ENCODE measurements at regions not wholly inside any gene's neighbourhood (a gene's known extent, or its start where the extent isn't known, plus 50 kb on each side); places are given as distances from the start of the nearest gene placed in this dataset.

DNA sequence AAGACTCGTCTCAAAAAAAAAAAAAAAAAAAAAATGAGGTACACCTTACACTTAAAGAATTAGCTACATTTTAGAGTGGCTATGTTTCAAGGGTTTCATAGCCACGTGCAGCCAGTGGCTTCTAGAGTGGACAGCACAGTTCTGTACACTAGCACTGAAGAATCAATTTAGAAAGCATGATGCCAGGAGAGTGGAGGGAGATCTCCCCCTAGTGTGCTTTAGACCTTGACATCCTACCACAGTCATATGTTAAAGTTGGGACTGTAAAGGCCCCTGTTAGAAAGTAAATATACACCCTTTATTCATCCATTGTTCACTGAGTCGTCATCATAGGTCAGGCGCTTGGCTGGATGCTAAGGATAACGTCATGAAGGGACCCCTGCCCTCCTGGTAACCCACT is 179.4 kb downstream of the QDPR start:
- no peak overlapping the region for H3K4me3 ChIP-seq (ENCODE audit: low read depth, low read length)
- no peak for DNase-seq (ENCODE audit: low read depth)
- TF ChIP-seq, protein P1, sequence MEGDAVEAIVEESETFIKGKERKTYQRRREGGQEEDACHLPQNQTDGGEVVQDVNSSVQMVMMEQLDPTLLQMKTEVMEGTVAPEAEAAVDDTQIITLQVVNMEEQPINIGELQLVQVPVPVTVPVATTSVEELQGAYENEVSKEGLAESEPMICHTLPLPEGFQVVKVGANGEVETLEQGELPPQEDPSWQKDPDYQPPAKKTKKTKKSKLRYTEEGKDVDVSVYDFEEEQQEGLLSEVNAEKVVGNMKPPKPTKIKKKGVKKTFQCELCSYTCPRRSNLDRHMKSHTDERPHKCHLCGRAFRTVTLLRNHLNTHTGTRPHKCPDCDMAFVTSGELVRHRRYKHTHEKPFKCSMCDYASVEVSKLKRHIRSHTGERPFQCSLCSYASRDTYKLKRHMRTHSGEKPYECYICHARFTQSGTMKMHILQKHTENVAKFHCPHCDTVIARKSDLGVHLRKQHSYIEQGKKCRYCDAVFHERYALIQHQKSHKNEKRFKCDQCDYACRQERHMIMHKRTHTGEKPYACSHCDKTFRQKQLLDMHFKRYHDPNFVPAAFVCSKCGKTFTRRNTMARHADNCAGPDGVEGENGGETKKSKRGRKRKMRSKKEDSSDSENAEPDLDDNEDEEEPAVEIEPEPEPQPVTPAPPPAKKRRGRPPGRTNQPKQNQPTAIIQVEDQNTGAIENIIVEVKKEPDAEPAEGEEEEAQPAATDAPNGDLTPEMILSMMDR (IDR thresholded peaks at IDR 0.05; ENCODE audit: insufficient read depth, low read length) = no peak

DNA sequence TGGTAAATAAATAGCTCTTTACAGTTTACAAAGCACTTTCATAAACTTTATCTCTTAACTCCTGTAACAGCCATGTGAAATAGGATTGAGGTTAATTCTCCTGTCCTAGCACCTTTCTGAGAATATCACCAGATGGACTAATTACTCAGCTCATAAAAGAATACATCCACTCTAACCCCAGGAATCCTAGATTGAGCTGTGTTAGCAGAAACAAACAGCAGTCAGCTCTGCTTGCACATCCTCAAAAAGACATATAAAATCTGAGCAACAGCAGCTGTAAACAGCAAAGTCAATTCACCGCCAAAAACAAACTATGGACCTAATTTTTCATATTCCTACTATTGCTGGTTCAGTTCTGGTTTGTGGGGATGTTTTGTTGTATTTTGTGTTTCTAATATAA is 182.8 kb downstream of the QDPR start:
- H3K4me3 ChIP-seq (ENCODE audit: low read depth, low read length) = no peak overlapping the region
- no peak for DNase-seq (ENCODE audit: low read depth)
- TF ChIP-seq, protein P1 (IDR thresholded peaks at IDR 0.05; ENCODE audit: insufficient read depth, low read length) = no peak

DNA sequence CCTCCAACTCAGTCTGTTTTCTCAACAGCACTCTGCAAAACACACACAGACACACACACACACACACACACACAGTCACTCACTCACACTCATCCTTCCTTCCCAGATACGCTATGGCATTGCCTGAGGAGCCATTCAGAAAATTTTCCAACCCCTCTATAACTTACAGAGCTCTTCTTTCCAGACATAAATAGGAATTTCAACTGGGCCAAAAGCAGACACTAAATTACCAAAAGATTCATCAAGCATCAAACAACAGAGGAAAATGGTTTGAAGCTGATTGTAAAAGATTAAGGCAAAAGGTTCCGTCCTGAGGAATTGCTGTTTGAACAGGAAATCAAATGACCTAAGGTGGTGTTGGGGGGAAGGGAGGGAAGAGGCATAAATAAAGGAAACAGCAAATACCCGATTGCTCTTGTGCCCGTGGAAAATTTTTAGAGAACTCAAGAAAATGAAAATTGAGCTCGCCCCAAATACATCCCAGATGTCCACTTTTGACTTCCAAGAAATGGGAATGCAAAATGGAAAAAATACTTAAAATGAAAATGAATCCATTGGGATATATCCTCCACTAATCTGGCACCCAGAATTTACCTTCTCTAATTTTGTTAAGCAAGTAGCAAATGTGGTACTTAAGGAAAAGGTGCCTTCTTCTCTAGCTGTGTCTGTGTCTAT is 183.6 kb downstream of the QDPR start:
- DNase-seq (ENCODE audit: low read depth) = no peak
- no peak overlapping the region for H3K4me3 ChIP-seq (ENCODE audit: low read depth, low read length)
- TF ChIP-seq, protein P1 (IDR thresholded peaks at IDR 0.05; ENCODE audit: insufficient read depth, low read length) = no peak

DNA sequence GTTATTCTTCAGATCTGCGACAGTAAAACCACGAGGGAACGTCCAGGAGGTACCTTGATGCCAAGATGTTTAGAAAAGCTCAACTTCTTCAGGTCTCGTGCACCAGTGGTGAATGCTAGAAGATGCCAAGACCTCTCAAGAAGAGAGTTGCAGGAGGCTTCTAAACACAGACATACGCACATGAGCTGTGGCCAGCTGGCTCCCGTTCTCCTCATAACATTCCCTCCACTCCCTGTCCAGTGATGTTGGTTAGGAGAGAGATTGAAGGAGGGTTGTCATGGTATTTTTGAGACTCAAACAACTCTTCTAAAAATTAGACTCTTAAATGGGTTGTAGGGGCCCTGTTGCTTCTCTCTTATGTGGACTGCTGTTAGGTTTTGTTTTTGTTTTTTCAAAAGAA is 184.3 kb downstream of the QDPR start:
- peak; percentile 19 for DNase-seq (ENCODE audit: low read depth)
- H3K4me3 ChIP-seq (ENCODE audit: low read depth, low read length) = no peak overlapping the region
- TF ChIP-seq, protein P1 (IDR thresholded peaks at IDR 0.05; ENCODE audit: insufficient read depth, low read length) = no peak

DNA sequence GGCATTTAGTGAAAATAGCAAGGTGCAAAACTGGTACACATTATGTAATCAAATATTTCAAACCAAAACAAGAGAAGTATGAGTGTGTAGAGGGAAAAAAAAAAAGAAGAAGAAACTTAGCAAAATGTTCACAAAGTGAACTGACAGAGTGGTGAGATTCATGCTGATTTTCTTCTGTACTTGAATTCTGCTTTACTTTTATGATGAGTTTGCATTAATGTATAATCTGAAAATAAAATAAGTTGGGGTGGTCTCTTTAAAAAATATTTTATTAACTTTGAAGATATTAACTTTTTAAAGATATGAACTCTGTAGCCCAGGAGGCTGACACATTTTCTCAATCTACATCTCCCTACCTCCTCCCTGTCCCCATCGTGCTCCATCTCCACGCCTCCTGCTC is 185.1 kb downstream of the QDPR start:
- TF ChIP-seq, protein P1 (IDR thresholded peaks at IDR 0.05; ENCODE audit: insufficient read depth, low read length) = no peak
- no peak overlapping the region for H3K4me3 ChIP-seq (ENCODE audit: low read depth, low read length)
- DNase-seq (ENCODE audit: low read depth) = no peak

DNA sequence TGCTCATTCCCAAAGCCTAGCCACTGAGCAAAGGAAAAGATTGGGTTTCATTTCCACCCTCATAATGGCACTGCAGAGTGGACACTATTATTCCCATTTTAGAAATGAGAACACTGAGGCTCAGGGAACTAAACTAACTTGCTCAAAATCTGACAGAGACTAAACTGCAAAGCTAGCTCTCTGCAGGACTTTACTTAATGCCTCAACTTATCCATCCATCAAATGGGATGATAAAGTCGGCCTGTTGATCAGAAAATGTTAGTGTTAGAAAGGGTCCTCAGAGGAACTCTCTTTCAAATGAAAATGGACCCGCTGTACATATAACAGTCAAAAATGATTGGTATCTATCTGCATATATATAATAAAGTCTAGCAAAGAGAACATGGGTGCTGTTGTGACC is 186.8 kb downstream of the QDPR start:
- DNase-seq (ENCODE audit: low read depth) = no peak
- TF ChIP-seq, protein P1 (IDR thresholded peaks at IDR 0.05; ENCODE audit: insufficient read depth, low read length) = no peak
- H3K4me3 ChIP-seq (ENCODE audit: low read depth, low read length) = no peak overlapping the region

DNA sequence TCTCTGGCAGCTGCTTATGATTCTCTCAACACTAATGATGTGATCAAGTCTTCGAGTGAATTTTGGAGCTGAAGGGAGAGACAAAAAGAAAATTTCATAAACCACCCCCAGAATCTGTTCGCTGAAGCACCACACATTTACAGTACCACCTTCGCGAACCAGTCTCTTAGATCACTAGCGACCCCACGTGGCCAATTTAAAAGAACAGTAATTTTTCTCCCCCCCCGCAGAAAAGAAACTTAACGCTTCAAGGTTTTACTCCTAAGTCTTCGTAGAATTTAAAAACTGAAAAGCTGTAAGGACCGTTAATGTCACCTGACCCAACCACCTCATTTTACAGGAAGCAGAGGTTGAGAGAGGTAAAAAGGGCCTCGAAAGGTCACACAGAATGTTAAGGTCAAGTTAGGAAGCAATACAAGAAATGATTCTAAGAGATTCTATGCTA is 187.5 kb downstream of the QDPR start:
- peak overlapping the region; percentile 22 for H3K4me3 ChIP-seq (ENCODE audit: low read depth, low read length)
- DNase-seq (ENCODE audit: low read depth) = peak; percentile 84
- TF ChIP-seq, protein P1 (IDR thresholded peaks at IDR 0.05; ENCODE audit: insufficient read depth, low read length) = peak; percentile 66
